Astrocyte of the cerebellum (primary cell): ENCODE measurements at regions not wholly inside any gene's neighbourhood (a gene's known extent, or its start where the extent isn't known, plus 50 kb on each side); places are given as distances from the start of the nearest gene placed in this dataset.

ENCODE experiments used
- DNase-seq: peaks from one replicate; pipeline ENCODE4 v3.0.0-alpha.2; 2011; ENCODE audit warnings: low read depth
- H3K4me3 ChIP-seq: 2 replicates; pipeline ENCODE4 v1.5.1; 2011; ENCODE audit warnings: mild to moderate bottlenecking, low read depth, low read length, moderate library complexity
- CTCF ChIP-seq: IDR thresholded peaks from 2 replicates; pipeline ENCODE4 v1.5.1; 2012; ENCODE audit warnings: low read length, low read depth, moderate library complexity, mild to moderate bottlenecking; ENCODE audit errors: missing control alignments
- in situ Hi-C: cut with HindIII; loops from 2 replicates; pipeline ENCODE4 v1.10.0; 2017; ENCODE audit warnings: low sequenced_read_pairs

GRCh38 chr6:142500250-142500786, 198.5 kb downstream of the ADGRG6 start:
- TF ChIP-seq CTCF: no peak
- in situ Hi-C loops: no loop called here
- DNase-seq: no peak
- no peak overlapping the region for H3K4me3 ChIP-seq

GRCh38 chr6:142501795-142502194, 200.0 kb downstream of the ADGRG6 start:
- DNase-seq: no peak
- no peak for TF ChIP-seq CTCF
- H3K4me3 ChIP-seq: no peak overlapping the region
- in situ Hi-C loops: no loop called here

- no peak overlapping the region for H3K4me3 ChIP-seq
- no peak for DNase-seq
- TF ChIP-seq CTCF: no peak
Measured at GRCh38 chr6:142507065-142507464, 205.3 kb downstream of the ADGRG6 start.

DNA sequence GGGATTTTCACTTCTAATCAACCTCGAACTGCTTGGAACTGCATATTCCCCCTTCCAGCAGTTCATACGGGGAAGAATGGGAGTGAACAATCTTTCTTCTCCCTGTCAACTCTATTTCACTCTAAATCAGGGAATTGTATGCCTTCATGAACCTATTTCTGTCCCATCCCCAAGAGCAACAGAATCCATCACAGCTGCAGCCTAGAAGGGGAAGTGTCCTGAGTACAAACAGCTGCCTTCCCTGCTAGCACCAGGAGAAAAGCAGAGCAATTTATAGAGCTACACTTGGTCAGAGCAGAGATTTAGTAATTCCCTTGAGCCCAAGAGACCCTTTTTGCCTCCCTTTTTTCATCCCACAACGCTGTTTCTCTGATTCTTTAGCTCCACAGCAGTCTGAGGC, 208.4 kb downstream of the ADGRG6 start:
- in situ Hi-C loops: no loop called here
- no peak for TF ChIP-seq CTCF
- H3K4me3 ChIP-seq: no peak overlapping the region
- DNase-seq: no peak

More at GRCh38 chr6:142507065-142507464, 205.3 kb downstream of the ADGRG6 start:
- in situ Hi-C loops: no loop called here

GRCh38 chr6:142518126-142518525, 216.3 kb downstream of the ADGRG6 start:
- TF ChIP-seq CTCF: no peak
- no peak for DNase-seq
- in situ Hi-C loops: no loop called here
- no peak overlapping the region for H3K4me3 ChIP-seq

DNA sequence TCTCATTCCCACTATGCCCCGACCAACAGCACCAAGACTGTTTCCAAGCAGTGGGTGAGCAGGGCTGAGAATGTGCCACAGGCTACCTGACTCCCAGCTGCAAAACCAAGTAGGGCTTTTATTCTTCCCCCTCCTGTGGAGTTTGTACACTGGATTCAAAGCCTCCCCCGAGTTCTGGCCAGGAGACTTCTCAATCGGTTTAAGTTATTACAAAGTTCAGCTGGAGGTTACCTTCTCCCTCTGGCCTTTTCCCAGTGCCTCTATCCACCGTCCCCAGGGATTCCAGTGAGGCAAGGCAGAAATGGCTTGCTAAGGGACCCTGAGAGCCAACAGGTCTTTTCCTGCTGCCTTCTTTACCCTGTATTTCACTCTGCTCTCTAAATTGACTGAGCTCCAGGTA, 217.0 kb downstream of the ADGRG6 start:
- TF ChIP-seq CTCF: no peak
- no peak for DNase-seq
- in situ Hi-C loops: no loop called here
- no peak overlapping the region for H3K4me3 ChIP-seq

- no peak for TF ChIP-seq CTCF
- DNase-seq: no peak
- H3K4me3 ChIP-seq: no peak overlapping the region
- in situ Hi-C loops: no loop called here
Measured at GRCh38 chr6:142521791-142522190, 220.0 kb downstream of the ADGRG6 start.
